K562 (cell line): ENCODE measurements at regions not wholly inside any gene's neighbourhood (a gene's known extent, or its start where the extent isn't known, plus 50 kb on each side); places are given as distances from the start of the nearest gene placed in this dataset.

Experiments used
- ATAC-seq: fragments of 200-7000 bp; cut with Tn5 transposase; 3 replicates; pipeline ENCODE4 v1.9.1; 2020; ENCODE audit warnings: moderate library complexity
- BruUV-seq: library from RNA; stranded (reverse); fragments of 400-500 nt; replicated peaks from 2 replicates; lab custom pipeline; 2021; lab: Mats Ljungman, UMichigan
- CTCF ChIA-PET: fragments of 300-600 bp; formaldehyde crosslinking; extraction: SDS; loops from one replicate; lab custom pipeline; 2021; ENCODE audit warnings: low intra/inter-chr PET ratio; lab: Yijun Ruan, JAX
- POLR2A ChIA-PET: fragments of 300-600, 350-650 bp; sonication (Branson Sonifier 250); formaldehyde crosslinking; extraction: SDS; loops from one replicate; lab custom pipeline; 2021; ENCODE audit warnings: antibody characterized with exemption, inconsistent platforms; lab: Yijun Ruan, JAX
- DNase-seq, 4 experiments: peaks; one replicate each; pipeline versions ENCODE4 v3.0.0 to v3.0.0-alpha.2; 2011 to 2018; ENCODE audit warnings: low spot score in 3 of 4, mixed read lengths in 3 of 4; ENCODE audit errors: extremely low read depth in 1 of 4
- FAIRE-seq: peaks from 2 replicates; lab custom pipeline; 2011; peaks lifted over from hg19 to GRCh38; lab: Jason Lieb, UNC
- H2AFZ ChIP-seq: 2 replicates; pipeline ENCODE4 v1.6.0; 2011; ENCODE audit warnings: low read depth, low read length, control low read depth, inconsistent platforms
- H3K27ac ChIP-seq: fragments of 200-600 bp; 3 replicates; pipeline ENCODE4 v1.8.0; 2011; ENCODE audit warnings: low read depth, mild to moderate bottlenecking, control low read depth, inconsistent platforms, low read length, moderate library complexity, mixed read lengths; ENCODE audit errors: extremely low read depth
- H3K27me3 ChIP-seq, 2 experiments: fragments of 300-600 bp in 1 of 2; 2 replicates in 1 of 2; 3 replicates in 1 of 2; pipeline versions ENCODE4 v1.6.0 to v1.8.0; 2011; ENCODE audit warnings: inconsistent platforms in 2 of 2, low read length in 2 of 2, mild to moderate bottlenecking in 1 of 2, mixed read lengths in 1 of 2, moderate library complexity in 1 of 2; ENCODE audit not compliant: control insufficient read depth in 2 of 2, insufficient read depth in 2 of 2
- H3K36me3 ChIP-seq: fragments of 300-600 bp; 3 replicates; pipeline ENCODE4 v1.8.0; 2011; ENCODE audit warnings: mild to moderate bottlenecking, low read length, inconsistent platforms; ENCODE audit not compliant: control insufficient read depth, insufficient read depth
- H3K4me1 ChIP-seq, 2 experiments: fragments of 200-600 bp in 1 of 2; replicated peaks in 1 of 2; 2 replicates in 1 of 2; 3 replicates in 1 of 2; pipeline versions ENCODE4 v1.5.1 to v1.8.0; 2011; ENCODE audit warnings: inconsistent platforms in 2 of 2, low read length in 2 of 2, mild to moderate bottlenecking in 1 of 2, mixed read lengths in 1 of 2, moderate library complexity in 1 of 2; ENCODE audit not compliant: control insufficient read depth in 2 of 2, insufficient read depth in 2 of 2
- H3K4me2 ChIP-seq: 2 replicates; pipeline ENCODE4 v1.6.1; 2011; ENCODE audit warnings: low read length, control low read depth, inconsistent platforms, mixed read lengths; ENCODE audit not compliant: insufficient read depth
- H3K4me3 ChIP-seq: fragments of 200-600 bp; sonication (generic), shearing (Covaris generic); 2 replicates; pipeline ENCODE4 v1.5.1; 2016; ENCODE audit warnings: control low read depth, inconsistent platforms
- H3K79me2 ChIP-seq: fragments of 200-600 bp; 3 replicates; pipeline ENCODE4 v1.8.0; 2011; ENCODE audit warnings: low read length, inconsistent platforms; ENCODE audit not compliant: control insufficient read depth, insufficient read depth
- H3K9ac ChIP-seq, 2 experiments: 2 replicates each; pipeline versions ENCODE4 v1.6.0 to v1.6.1; 2011; ENCODE audit warnings: low read depth in 2 of 2, low read length in 2 of 2, control low read depth in 1 of 2, inconsistent platforms in 1 of 2, mild to moderate bottlenecking in 1 of 2, mixed read lengths in 1 of 2; ENCODE audit not compliant: insufficient read depth in 1 of 2
- H3K9me1 ChIP-seq: one replicate; pipeline ENCODE4 v1.6.0; 2011; ENCODE audit warnings: inconsistent platforms, mild to moderate bottlenecking, low read length, moderate library complexity; ENCODE audit not compliant: control insufficient read depth, insufficient read depth
- H3K9me3 ChIP-seq: replicated peaks from 2 replicates; pipeline ENCODE4 v1.5.1; 2011; ENCODE audit warnings: low read depth, low read length, inconsistent platforms; ENCODE audit not compliant: control insufficient read depth, insufficient read depth
- H4K20me1 ChIP-seq: replicated peaks from 2 replicates; pipeline ENCODE4 v1.6.1; 2011; ENCODE audit warnings: low read length, inconsistent platforms, mixed read lengths; ENCODE audit not compliant: control insufficient read depth, insufficient read depth
- CBX8 ChIP-seq: fragments of 200-600 bp; sonication (generic); IDR thresholded peaks from 2 replicates; pipeline ENCODE4 v1.6.1; 2012; ENCODE audit warnings: borderline replicate concordance, mixed run types, low read depth, mild to moderate bottlenecking, moderate library complexity, mixed read lengths, low read length, control low read depth, inconsistent platforms; ENCODE audit not compliant: poor library complexity, severe bottlenecking; ENCODE audit errors: extremely low read depth
- HINFP ChIP-seq: fragments of 450-650 bp; conservative IDR thresholded peaks from 2 replicates; pipeline ENCODE4 v1.6.1; 2016; ENCODE audit warnings: missing genetic modification characterization, low read depth, mild to moderate bottlenecking, control low read depth, missing compliant biosample characterization
- MAZ ChIP-seq, 2 experiments: fragments of 450-650 bp in 1 of 2; sonication (generic) in 1 of 2; formaldehyde crosslinking; IDR thresholded peaks in 1 of 2; conservative IDR thresholded peaks in 1 of 2; 2 replicates each; pipeline versions ENCODE4 v1.4.0 to v1.5.0; 2020; ENCODE audit warnings: mild to moderate bottlenecking in 1 of 2, missing genetic modification reagents in 1 of 2
- MYNN ChIP-seq, 2 experiments: sonication (generic); formaldehyde crosslinking in 1 of 2; IDR thresholded peaks; 2 replicates each; pipeline versions ENCODE4 v1.5.0 to v1.6.1; 2016 to 2020; ENCODE audit warnings: antibody characterized with exemption in 1 of 2, missing genetic modification reagents in 1 of 2
- TAL1 ChIP-seq: fragments of 450-650 bp; IDR thresholded peaks from 2 replicates; pipeline ENCODE4 v1.6.1; 2016; ENCODE audit warnings: mild to moderate bottlenecking
- TBP ChIP-seq: optimal IDR thresholded peaks from 2 replicates; pipeline ENCODE3; 2011; ENCODE audit warnings: low read depth, low read length, improper control_type of control experiment
- TCF7 ChIP-seq: sonication (generic); IDR thresholded peaks from 2 replicates; pipeline ENCODE4 v1.6.1; 2016; ENCODE audit warnings: antibody characterized with exemption, borderline replicate concordance
- WGBS: fragments of 100-300 bp; shearing (Covaris generic); methylation state at CpG from one replicate; pipeline ENCODE4 v1.1.6; 2016; ENCODE audit warnings: low coverage, mixed read lengths; ENCODE audit not compliant: insufficient coverage; ENCODE audit errors: missing lambda C conversion rate; 5-methylcytosine and 5-hydroxymethylcytosine counted together
- in situ Hi-C: fragments of 300-500 bp; cut with MboI; formaldehyde crosslinking; loops from 4 replicates; pipeline ENCODE4 v1.15.0; 2018; ENCODE audit warnings: inconsistent platforms, mixed read lengths
- intact Hi-C: fragments of 100-400 bp; cut with micrococcal nuclease; formaldehyde crosslinking; loops from 2 replicates; pipeline ENCODE4 v1.14.2; 2022

DNA sequence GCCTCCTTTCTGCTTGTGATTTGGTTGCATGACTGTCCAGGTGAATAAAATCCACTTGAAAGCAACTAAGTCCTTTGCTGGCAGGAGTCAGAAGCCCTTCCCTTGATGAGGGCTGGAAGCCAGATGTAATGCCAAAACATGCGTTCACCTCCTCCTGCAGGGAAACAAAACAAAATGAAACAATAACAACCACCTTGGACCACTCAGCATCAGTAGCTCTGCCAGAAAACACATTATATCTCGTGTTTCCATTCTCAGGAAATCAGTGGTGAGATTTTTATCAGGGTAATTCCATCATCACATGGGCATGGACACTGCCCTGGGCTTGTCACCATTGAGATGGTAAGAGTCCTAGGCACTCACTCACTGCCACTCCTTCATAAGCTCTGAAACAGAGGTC is 350.3 kb upstream of the ACTBL2 start:
- POLR2A ChIA-PET, result interaction anchor here (0.5 kb wide), 1 partner anchor 56 kb away, joined by 3 read pairs; no protein-coding TSS in a partner anchor
- in situ Hi-C loops, result no loop called here
- FAIRE-seq, result no peak
- no peaks in the 10 kb centered on the region for H3K27me3 ChIP-seq
- ATAC-seq, result no peak
- H3K4me3 ChIP-seq, result no peak overlapping the region
- no peak overlapping the region for H2AFZ ChIP-seq
- H3K27ac ChIP-seq, result no peak overlapping the region
- no peaks in the 10 kb centered on the region for H3K79me2 ChIP-seq
- H3K36me3 ChIP-seq, result no peaks in the 10 kb centered on the region
- H3K9ac ChIP-seq, result no peak overlapping the region
- CTCF ChIA-PET, result no interaction called here
- no peaks in the 10 kb centered on the region for H3K9me1 ChIP-seq
- H4K20me1 ChIP-seq, result no peaks in the 10 kb centered on the region
- no peak for TF ChIP-seq TCF7
- TF ChIP-seq CBX8, result no peak
- no peak for TF ChIP-seq HINFP (tag)
- no peak for TF ChIP-seq MAZ (CRISPR knock-in tag; conservative IDR thresholded peaks at IDR 0.05 in 1 of 2, IDR thresholded peaks at IDR 0.05 in 1 of 2)
- no peak for TF ChIP-seq MYNN (IDR thresholded peaks at IDR 0.05)
- no peak for TF ChIP-seq MYNN (CRISPR knock-in tag; IDR thresholded peaks at IDR 0.05)
- no peak for TF ChIP-seq TAL1
- TF ChIP-seq TBP, result no peak
- no TSS peak for BruUV-seq
- H3K9me3 ChIP-seq, result no peaks in the 10 kb centered on the region
- intact Hi-C loops, result no loop called here
- 7% methylated on average over 2 of the region's 2 CpGs for WGBS
- no peak overlapping the region for H3K4me2 ChIP-seq
- H3K4me1 ChIP-seq, result no peaks in the 10 kb centered on the region
- no peak for DNase-seq
